DND-41 (cell line): ENCODE measurements at regions not wholly inside any gene's neighbourhood (a gene's known extent, or its start where the extent isn't known, plus 50 kb on each side); places are given as distances from the start of the nearest gene placed in this dataset.

Experiments
- ATAC-seq: fragments of 200-7000 bp; cut with Tn5 transposase; 3 replicates; pipeline ENCODE4 v1.9.1; 2021; ENCODE audit warnings: low read depth; ENCODE audit not compliant: insufficient read depth
- DNase-seq: peaks from one replicate; pipeline ENCODE4 v3.0.0-alpha.2; 2020
- H2AFZ ChIP-seq: 2 replicates; pipeline ENCODE4 v1.6.0; 2012; ENCODE audit warnings: low read depth, low read length
- H3K27ac ChIP-seq: 2 replicates; pipeline ENCODE4 v1.5.1; 2012; ENCODE audit warnings: low read length, inconsistent platforms
- H3K27me3 ChIP-seq: fragments of 200-600 bp; sonication (generic); 2 replicates; pipeline ENCODE4 v1.6.0; 2012; ENCODE audit warnings: low read length, mild to moderate bottlenecking, inconsistent platforms; ENCODE audit not compliant: insufficient read depth, poor library complexity
- H3K36me3 ChIP-seq: 2 replicates; pipeline ENCODE4 v1.5.1; 2012; ENCODE audit warnings: low read length, inconsistent platforms; ENCODE audit not compliant: insufficient read depth
- H3K4me1 ChIP-seq: 2 replicates; pipeline ENCODE4 v1.5.1; 2012; ENCODE audit warnings: mild to moderate bottlenecking, low read length; ENCODE audit not compliant: insufficient read depth
- H3K4me2 ChIP-seq: 2 replicates; pipeline ENCODE4 v1.6.0; 2012; ENCODE audit warnings: mild to moderate bottlenecking, moderate library complexity, low read length, inconsistent platforms; ENCODE audit not compliant: insufficient read depth
- H3K4me3 ChIP-seq, 2 experiments: fragments of 200-600 bp in 1 of 2; shearing (Covaris generic) in 1 of 2; 2 replicates each; pipeline ENCODE4 v1.5.1; 2012 to 2016; ENCODE audit warnings: inconsistent platforms in 2 of 2, low read length in 2 of 2, mild to moderate bottlenecking in 2 of 2, low read depth in 1 of 2, moderate library complexity in 1 of 2
- H3K79me2 ChIP-seq: 2 replicates; pipeline ENCODE4 v1.6.0; 2012; ENCODE audit warnings: low read length, inconsistent platforms; ENCODE audit not compliant: insufficient read depth
- H3K9ac ChIP-seq: 2 replicates; pipeline ENCODE4 v1.6.0; 2012; ENCODE audit warnings: low read depth, mild to moderate bottlenecking, inconsistent platforms, low read length, moderate library complexity
- H3K9me3 ChIP-seq: 2 replicates; pipeline ENCODE4 v1.5.1; 2012; ENCODE audit warnings: low read length, moderate library complexity, mild to moderate bottlenecking, inconsistent platforms; ENCODE audit not compliant: insufficient read depth, severe bottlenecking
- H4K20me1 ChIP-seq: 2 replicates; pipeline ENCODE4 v1.6.0; 2012; ENCODE audit warnings: low read length; ENCODE audit not compliant: insufficient read depth
- CTCF ChIP-seq: IDR thresholded peaks from 2 replicates; pipeline ENCODE4 v1.5.1; 2012; ENCODE audit warnings: borderline replicate concordance, low read length, moderate library complexity, mild to moderate bottlenecking; ENCODE audit not compliant: poor library complexity, severe bottlenecking; ENCODE audit errors: extremely low read depth
- EZH2 ChIP-seq: IDR thresholded peaks from 3 replicates; pipeline ENCODE4 v1.6.1; 2012; ENCODE audit warnings: borderline replicate concordance, low read depth, mild to moderate bottlenecking, moderate library complexity, low read length, inconsistent platforms; ENCODE audit not compliant: severe bottlenecking

GRCh38 chr1:172717722-172718465 is 59.0 kb downstream of the FASLG start:
- no peak for ATAC-seq
- no peak overlapping the region for H3K27ac ChIP-seq
- H4K20me1 ChIP-seq: no peaks in the 10 kb centered on the region
- H3K4me2 ChIP-seq: no peak overlapping the region
- H3K4me1 ChIP-seq: peaks cover 16% of the 10 kb centered on the region; the same call in 1 of the 2 replicates
- no peak overlapping the region for H2AFZ ChIP-seq
- H3K36me3 ChIP-seq: no peaks in the 10 kb centered on the region
- TF ChIP-seq EZH2 (no peak), CTCF (no peak)
- H3K4me3 ChIP-seq: no peak overlapping the region
- no peaks in the 10 kb centered on the region for H3K79me2 ChIP-seq
- no peaks in the 10 kb centered on the region for H3K27me3 ChIP-seq
- DNase-seq: no peak
- no peaks in the 10 kb centered on the region for H3K9me3 ChIP-seq
- no peak overlapping the region for H3K9ac ChIP-seq

- H3K36me3 ChIP-seq: no peaks in the 10 kb centered on the region
- no peak overlapping the region for H2AFZ ChIP-seq
These were observed 60.2 kb downstream of the FASLG start for GRCh38 chr1:172719066-172719627.

GRCh38 chr1:172719694-172720138 is 60.8 kb downstream of the FASLG start:
- TF ChIP-seq CTCF (peak; percentile 85), EZH2 (no peak)
- Histone ChIP-seq H3K36me3 (no peaks in the 10 kb centered on the region), H3K27me3 (no peaks in the 10 kb centered on the region), H4K20me1 (no peaks in the 10 kb centered on the region), H3K4me1 (peaks cover 16% of the 10 kb centered on the region; the same call in 1 of the 2 replicates), H3K79me2 (no peaks in the 10 kb centered on the region), H3K27ac (no peak overlapping the region), H2AFZ (no peak overlapping the region), H3K9me3 (no peaks in the 10 kb centered on the region), H3K9ac (no peak overlapping the region), H3K4me3 (no peak overlapping the region), H3K4me2 (no peak overlapping the region)
- DNase-seq (no peak), ATAC-seq (peak; percentile 74)

More at GRCh38 chr1:172719066-172719627, 60.2 kb downstream of the FASLG start:
- H3K9ac ChIP-seq: no peak overlapping the region
- H3K79me2 ChIP-seq: no peaks in the 10 kb centered on the region
- H4K20me1 ChIP-seq: no peaks in the 10 kb centered on the region
- H3K9me3 ChIP-seq: no peaks in the 10 kb centered on the region
- peak; percentile 19; the same call in 1 of the 3 replicates for ATAC-seq
- H3K4me2 ChIP-seq: no peak overlapping the region
- no peak overlapping the region for H3K4me3 ChIP-seq
- no peak for DNase-seq
- H3K27ac ChIP-seq: no peak overlapping the region
- H3K4me1 ChIP-seq: peaks cover 16% of the 10 kb centered on the region; the same call in 1 of the 2 replicates
- no peak for TF ChIP-seq EZH2
- no peak for TF ChIP-seq CTCF
- H3K27me3 ChIP-seq: no peaks in the 10 kb centered on the region
